GM21528 (cell line): ENCODE measurements at regions not wholly inside any gene's neighbourhood (a gene's known extent, or its start where the extent isn't known, plus 50 kb on each side); places are given as distances from the start of the nearest gene placed in this dataset.
A peak's percentile ranks its signal among the peaks of the same experiment; 100 is the strongest.
"Not testable (repeated sequence)": the region's sequence is repeated elsewhere in the genome, so short reads cannot be mapped to it uniquely, and the experiment has no call there.

ENCODE experiments used
- ATAC-seq: cut with Tn5 transposase; IDR thresholded peaks from one replicate; pipeline ENCODE4 v1.9.1; 2021; ENCODE audit warnings: mild to moderate bottlenecking, moderate library complexity; ENCODE audit not compliant: unreplicated experiment, low FRiP score

DNA sequence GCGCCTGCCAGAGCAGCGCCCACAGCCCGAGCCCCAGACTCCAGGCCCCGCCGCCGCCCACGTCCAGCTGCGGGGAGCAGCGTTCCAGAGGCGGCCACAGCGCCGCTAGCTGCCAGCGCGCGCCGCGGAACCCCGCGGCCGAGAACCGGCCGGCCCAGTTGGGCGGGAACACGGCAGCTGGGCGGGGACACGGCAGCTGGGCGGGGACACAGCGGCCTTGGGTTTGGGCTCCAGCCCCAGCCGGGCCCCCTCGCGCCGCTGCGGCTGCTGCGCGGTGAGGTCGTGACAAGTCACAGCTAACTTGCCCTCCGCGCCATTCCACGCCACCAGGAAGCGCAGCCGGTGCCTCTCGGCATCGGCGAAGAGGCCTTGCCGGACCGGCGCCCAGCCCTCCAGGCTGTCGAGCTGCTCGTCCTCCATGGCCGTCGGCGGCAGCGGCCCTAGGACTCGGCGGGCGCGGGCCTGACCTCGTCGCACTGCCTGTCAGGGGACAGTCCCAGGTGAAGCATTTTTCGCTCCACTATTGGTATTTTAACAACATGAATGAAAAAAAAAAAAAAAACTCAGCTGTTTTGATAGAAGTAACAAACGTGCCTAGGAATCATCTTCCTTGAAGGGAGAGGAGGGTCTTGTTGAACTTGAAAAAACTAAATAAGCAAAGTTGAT is 56.6 kb upstream of the GOLGA8N start:
- ATAC-seq: peak; percentile 91

DNA sequence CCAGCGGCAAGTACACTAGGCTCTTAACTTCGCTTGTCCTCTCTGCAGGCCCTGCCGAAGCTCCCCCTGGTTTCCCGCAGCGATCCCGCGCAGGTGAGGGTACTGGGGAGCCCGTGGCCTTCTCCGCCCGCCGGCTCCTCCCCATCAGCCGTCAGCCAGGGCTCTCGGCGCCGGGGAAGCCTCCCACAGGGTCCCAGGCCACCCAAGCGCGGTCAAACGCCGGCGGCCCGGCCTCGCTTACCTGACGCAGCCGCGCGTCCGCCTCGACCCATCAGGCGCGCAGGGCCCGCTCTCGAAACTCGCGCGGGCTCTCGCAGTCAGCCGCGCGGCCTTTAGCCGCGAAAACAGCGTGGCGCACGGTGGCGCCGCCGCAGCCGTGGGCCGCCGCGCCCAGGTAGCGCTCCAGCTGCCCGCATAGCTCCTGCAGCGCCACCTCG is 57.2 kb upstream of the GOLGA8N start:
- peak; percentile 29 for ATAC-seq

DNA sequence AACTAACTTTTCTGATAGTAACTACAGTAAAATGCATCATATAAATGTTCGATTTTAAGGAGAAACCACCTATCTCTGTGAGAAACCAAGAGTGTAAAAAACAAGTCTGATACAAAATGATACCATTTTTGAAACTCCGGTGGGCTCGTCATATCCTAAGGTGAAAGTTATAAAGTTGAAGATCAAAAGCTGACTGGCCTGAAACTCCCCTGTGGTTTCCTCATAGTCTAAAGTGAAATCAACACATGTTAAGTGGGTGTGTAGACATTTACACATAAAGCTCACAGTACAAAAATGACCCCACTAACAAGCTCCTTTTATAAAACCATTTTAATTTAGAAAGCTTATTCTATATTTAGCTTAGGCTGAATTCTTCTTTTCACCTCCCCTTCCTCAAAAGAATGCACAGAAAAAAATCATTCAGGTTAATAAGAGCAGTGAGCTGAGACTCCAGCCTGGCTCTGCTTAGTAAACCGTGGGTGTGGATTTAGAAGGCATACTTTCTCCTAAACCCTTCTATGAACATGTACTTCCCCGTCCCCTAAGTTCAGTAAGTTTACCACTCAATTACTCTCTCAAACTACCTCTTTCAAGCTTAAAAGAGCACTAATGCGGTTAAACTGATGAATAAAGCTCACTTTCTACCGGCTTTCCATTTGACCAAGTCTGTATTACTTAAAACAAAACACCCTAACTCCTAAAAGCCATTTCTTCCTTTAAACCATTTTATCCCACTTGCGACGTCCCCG is 57.9 kb upstream of the GOLGA8N start:
- not testable (repeated sequence) for ATAC-seq

DNA sequence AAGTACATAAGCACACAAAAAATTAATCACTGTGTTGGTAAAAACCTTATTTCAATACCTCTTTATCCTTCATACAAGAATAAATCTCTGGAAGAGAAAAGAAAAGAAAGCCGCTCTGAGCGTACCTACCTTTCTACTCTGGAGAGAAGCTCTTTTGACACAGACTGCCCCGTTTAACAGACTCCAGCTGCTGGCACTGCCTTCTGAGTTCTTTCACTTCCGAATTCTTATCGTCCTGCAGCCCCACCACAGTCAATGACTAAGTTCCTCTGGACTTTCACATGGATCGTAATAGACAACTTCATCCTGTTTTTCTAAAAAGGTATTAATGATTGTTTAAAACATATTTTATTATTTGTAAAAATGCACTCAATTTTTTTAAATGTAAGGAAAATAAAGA is 67.5 kb upstream of the GOLGA8O start:
- not testable (repeated sequence) for ATAC-seq

DNA sequence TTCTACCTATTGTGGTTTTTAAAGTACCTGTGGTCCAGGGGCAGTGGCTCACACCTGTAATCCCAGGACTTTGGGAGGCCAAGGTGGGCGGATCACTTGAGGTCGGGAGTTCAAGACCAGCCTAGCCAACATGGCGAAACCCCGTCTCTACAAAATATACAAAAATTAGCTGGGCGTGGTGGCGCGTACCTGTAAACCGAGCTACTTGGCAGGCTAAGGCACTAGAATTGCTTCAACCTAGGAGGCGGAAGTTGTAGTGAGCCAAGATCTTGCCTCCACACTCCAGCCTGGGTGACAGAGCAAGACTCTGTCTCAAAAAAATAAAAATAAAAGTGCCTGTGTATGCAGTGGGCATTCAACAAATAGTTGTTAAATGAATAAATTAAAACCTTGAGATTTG is 67.0 kb upstream of the GOLGA8O start:
- not testable (repeated sequence) for ATAC-seq

DNA sequence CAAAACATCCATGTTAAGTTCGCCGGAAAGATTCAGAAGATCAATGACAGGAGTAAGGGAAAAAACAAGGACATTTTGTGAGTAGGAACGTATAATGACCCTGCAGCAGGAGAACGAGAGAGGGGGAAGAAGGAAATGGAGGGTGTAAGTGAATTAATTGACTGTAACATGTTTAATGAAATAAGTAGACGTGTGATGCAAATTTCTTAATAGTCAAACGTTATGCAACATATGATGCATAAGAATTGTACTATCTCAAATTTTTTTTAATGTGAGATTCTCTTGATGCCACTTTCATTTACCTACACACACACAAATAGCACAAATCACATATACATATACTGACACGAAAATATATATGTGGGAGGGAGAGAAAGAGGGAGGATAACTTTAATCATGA is 63.5 kb upstream of the GOLGA8O start:
- not testable (repeated sequence) for ATAC-seq

DNA sequence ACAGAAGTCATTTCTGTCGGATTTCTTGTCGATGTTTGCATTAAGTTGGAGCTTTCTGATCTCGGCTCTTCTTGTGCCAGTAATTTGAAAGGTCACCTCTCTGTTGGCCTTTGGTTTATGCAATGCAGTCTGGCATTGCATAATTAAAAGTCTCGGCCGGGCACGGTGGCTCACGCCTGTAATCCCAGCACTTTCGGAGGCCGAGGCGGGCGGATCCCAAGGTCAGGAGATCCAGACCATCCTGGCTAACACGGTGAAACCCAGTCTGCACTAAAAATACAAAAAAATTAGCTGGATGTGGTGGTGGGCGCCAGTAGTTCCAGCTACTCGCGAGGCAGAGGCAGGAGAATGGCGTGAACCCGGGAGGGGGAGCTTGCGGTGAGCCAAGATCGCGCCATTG is 62.6 kb upstream of the GOLGA8O start:
- ATAC-seq: not testable (repeated sequence)

DNA sequence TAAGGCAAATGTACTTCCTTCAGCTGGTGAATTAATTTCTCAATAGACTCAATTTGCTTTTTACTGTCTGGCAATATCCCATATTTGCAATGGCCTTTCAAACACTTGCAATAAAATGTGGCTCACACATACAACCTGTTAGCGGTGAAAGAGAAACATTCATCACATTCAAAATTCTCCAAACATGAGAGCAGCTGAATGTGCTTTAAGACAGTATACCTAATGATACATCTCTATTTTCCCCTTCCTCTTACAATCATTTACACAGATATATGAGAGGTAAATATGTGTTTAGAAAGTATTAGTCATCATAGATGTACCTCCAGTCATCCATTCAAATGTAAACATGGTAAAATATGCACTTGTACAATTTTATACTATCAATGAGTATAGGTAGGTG is 61.5 kb upstream of the GOLGA8O start:
- ATAC-seq: not testable (repeated sequence)

DNA sequence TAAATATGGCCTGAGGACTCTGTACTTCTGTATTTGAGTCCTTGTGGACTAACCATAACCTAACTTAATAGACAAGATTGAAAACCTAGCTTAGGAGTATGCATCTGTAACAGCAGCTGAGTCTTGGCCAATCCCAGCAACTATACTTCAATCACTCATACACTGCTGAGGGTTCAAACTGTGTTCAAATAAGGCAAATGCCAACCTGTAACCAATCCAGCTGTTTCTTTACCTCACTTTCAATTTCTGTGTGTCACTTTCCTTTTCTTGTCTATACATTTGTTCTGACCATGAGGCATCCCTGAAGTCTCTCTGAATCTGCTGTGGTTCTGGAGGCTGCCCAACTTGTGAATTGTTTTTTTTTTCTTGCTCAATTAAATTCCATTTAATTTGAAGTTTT is 57.9 kb upstream of the GOLGA8O start:
- not testable (repeated sequence) for ATAC-seq

DNA sequence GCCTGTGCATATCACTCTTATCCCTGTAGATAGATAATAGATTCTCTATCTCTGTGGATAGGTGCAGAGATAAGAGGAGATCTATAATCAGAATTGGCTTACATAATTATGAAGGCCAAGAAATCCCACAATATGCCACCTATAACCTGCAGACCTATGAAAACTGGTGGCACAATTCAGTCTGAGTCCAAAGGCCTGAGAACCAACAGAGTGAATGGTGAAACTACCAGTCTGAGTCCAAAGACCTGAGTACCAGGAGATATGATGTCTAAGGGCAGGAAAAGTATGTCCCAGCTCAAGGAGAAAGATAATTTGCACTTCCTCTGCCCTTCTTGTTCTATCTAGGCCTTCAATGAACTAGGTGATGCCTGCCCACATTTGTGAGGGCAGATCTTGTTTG is 54.6 kb upstream of the GOLGA8O start:
- ATAC-seq: not testable (repeated sequence)

DNA sequence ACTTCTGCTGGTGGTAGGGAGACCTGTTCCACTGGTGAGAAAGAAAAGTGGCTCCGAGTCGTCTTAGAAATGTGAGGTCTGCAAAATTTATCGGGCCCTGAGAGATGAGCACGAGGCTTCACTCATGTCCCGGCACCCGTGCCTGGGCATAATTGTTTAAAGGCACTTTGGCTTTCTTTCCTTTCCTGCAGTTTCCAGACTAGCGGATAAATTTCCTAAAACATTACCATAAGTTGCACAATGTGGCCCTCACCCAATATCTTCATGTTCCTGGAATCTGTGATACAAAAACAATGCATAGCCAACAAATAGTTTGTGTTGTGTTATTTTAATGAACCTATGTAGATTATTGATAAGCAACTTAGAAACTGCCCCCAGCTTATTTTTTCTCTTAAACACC is 52.6 kb upstream of the GOLGA8O start:
- ATAC-seq: not testable (repeated sequence)

DNA sequence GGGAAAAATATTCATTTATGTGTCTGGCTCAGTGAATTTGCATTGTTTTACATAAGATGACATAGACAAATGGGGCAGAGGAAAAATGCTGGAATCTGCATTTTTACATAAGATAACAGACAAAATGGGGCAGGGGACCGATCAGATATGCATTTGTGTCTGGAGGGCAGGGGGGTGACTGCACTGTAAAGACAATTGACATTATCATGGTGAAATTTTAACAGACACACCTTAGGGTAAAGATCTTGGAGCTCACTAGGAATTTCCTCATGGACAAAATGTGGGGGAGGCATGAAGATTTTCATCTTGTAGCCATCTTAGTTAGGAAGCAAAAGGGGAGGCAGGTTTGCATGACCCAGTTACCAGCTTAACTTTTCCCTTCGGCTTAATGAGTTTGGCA is 51.4 kb upstream of the GOLGA8O start:
- not testable (repeated sequence) for ATAC-seq

DNA sequence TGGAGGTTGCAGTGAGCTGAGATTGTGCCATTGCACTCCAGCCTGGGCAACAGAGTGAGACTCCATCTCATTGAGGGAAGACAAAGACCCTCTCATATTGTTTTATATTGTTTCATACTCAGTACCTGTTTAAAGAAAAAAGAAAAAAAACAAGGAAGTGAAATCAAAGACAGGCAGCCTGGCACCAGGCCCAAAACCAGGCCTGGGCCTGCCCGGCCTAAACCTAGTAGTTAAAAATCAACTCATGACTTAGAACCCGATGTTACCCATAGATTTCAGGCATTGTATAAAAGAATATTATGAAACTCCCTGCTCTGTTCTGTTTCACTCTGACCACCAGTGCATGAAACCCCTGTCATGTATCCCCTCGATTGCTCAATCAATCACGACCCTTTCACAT is 50.2 kb upstream of the GOLGA8O start:
- ATAC-seq: not testable (repeated sequence)
